Fibroblast of pulmonary artery (primary cell): ENCODE measurements at regions not wholly inside any gene's neighbourhood (a gene's known extent, or its start where the extent isn't known, plus 50 kb on each side); places are given as distances from the start of the nearest gene placed in this dataset.

Experiments
- DNase-seq: peaks from one replicate; pipeline ENCODE4 v3.0.0-alpha.2; 2010; ENCODE audit warnings: low read depth
- H3K4me3 ChIP-seq: replicated peaks from 2 replicates; pipeline ENCODE4 v1.5.1; 2011; ENCODE audit warnings: low read depth, mild to moderate bottlenecking, control low read depth, low read length, moderate library complexity
- TF ChIP-seq, protein P1 (sequence below): IDR thresholded peaks from 2 replicates; pipeline ENCODE4 v1.5.1; 2011; ENCODE audit warnings: mild to moderate bottlenecking, control low read depth, low read length, inconsistent platforms; ENCODE audit errors: missing control alignments

DNA sequence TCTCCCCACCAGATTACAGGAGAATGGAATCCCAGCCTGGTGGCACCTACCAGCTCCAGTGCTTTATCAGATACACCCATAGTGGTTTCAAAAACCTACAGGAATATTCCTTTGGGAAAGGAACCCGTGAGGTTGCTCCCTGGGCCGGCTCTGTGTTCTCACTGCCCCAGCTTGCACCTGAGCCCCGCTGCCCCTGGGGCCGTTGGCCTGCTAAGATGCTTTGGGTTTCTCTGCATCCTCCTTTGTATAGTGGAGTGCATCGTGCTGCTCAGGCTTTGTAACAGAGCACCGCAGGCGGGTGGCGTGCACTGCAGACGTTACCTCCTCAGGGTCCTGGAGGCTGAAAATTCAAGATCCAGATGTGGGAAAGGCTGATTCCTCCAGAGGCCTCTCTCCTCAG, 414.1 kb downstream of the BRD1 start:
- TF ChIP-seq, protein P1, sequence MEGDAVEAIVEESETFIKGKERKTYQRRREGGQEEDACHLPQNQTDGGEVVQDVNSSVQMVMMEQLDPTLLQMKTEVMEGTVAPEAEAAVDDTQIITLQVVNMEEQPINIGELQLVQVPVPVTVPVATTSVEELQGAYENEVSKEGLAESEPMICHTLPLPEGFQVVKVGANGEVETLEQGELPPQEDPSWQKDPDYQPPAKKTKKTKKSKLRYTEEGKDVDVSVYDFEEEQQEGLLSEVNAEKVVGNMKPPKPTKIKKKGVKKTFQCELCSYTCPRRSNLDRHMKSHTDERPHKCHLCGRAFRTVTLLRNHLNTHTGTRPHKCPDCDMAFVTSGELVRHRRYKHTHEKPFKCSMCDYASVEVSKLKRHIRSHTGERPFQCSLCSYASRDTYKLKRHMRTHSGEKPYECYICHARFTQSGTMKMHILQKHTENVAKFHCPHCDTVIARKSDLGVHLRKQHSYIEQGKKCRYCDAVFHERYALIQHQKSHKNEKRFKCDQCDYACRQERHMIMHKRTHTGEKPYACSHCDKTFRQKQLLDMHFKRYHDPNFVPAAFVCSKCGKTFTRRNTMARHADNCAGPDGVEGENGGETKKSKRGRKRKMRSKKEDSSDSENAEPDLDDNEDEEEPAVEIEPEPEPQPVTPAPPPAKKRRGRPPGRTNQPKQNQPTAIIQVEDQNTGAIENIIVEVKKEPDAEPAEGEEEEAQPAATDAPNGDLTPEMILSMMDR = no peak

DNA sequence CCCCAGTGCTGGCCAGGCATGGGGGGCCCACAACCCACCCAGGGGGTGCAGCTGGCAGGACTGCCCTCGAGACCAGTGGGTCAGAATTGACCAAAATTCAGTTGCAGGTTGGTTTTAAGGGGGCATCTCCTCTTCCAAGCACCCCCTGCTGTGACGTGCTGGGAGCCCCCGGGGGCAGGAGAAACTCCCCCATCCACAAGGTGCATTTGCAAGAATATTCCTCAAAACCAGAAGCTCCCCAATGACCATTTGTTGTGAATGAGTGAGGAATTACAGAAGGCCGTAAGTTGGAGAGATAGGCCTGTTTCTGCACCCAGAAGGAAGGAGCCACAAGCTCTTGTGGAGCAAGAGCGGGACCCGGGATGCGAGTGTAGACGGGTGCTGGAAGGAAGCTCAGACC, 414.5 kb downstream of the BRD1 start:
- TF ChIP-seq, protein P1 = no peak

More for the DNA sequence above, 414.1 kb downstream of the BRD1 start:
- H3K4me3 ChIP-seq = no peak overlapping the region
- DNase-seq = no peak

DNA sequence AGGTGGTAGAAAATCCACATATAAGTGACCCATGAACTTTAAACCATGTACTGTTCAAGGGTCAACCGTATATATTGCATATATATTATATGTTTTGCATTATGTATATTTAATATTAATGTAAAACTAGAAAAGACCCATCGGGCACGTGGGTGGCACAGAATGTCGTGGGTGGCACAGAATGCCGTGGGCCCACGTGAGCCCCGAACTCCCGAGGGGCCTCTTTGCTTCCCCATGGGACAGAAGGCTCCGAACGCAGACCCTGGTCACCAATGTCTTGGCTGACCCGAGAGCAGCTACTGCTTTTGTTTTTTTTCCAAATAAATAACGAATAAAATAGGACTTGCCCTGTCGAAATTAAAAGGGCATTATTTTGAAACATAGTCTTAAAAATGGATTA, 415.4 kb downstream of the BRD1 start:
- TF ChIP-seq, protein P1 = no peak
- H3K4me3 ChIP-seq = no peak overlapping the region

More for the DNA sequence above, 414.5 kb downstream of the BRD1 start:
- no peak for DNase-seq
- H3K4me3 ChIP-seq = no peak overlapping the region

DNA sequence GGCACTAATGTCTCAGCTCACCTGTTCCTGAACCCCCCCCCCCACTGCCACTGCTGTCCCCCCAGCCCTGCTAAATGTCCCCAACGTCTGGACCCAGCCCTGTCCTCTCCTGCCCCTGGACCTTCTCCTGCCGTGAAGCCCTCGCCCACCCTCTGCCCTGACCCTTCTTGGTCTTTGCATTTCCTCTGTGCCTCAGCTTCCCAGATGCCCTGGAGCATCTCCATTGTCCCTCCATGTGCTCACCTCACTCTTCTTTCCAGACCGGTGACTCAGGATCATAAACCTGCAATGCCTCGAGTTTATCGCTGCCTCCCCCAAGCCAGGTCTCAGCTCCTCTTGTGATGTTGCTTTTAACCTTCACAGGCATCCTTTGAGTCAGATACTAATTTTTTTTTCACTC, 416.4 kb downstream of the BRD1 start:
- no peak for DNase-seq
- TF ChIP-seq, protein P1 = no peak
- no peak overlapping the region for H3K4me3 ChIP-seq

More for the DNA sequence above, 415.4 kb downstream of the BRD1 start:
- DNase-seq = no peak

DNA sequence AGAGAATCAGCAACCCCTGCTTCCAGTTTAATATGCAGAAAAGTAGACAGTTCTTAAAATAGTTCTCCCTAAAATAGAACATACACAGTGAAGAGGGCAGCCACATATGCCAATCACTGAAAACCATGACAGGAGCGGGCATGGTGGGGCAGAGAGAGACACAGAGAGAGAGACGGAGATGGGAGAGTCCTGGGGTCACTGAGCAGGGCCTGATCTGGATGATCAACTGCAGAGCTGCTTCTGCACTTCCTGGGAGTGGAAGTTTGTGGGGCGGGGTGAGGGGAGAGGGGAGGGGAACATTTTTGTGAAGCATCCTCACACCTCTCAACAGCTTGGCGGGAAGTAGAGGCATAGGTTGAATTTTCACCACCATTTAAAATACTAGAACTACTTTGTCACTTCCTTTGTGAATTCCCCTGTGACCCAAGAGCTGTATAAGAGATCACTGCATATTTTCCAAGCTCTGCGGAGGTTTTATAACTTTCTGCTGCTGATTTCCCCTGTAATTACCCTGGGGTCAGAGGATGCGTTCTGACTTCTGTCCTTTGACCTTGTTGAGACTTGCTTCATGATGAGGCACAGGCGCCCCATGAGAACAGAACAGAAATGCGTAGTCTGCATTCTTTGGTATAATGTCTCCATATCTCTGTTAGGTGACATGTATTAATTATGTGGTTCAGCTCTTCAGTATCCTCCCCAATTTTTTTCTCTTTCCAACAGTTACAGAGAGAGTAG, 419.4 kb downstream of the BRD1 start:
- H3K4me3 ChIP-seq = no peak overlapping the region
- TF ChIP-seq, protein P1 = no peak
- no peak for DNase-seq

DNA sequence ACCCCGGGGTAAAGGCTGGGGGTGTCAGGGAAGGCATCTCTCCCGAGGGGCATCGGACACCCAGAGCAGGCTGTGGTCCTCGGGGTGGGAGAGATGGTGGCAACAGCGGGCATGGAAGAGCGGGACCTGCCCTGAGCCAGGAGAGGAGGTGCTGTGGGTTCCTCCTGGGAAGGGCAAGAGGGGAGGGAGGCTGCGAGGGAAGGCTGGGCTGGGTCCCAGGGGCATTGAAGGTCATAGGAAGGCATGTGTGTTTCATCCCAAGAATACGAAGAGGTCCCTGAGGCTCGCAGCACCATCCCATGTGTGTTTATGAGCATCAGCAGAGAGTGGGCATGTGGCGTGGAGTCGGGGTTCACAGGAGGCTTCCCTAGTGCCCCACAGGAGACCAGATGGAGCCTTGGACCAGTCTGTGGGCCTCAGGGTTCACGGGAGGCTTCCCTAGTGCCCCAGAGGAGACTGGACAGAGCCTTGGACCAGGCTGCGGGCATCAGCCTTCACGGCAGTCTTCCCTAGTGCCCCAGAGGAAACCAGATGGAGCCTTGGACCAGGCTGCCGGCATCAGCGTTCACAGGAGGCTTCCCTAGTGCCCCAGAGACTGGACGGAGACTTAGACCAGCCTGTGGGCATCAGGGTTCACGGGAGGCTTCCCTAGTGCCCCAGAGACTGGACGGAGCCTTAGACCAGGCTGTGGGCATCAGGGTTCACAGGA, 420.6 kb downstream of the BRD1 start:
- TF ChIP-seq, protein P1 = no peak
- no peak overlapping the region for H3K4me3 ChIP-seq
- no peak for DNase-seq
